Fibroblast of lung (primary cell): ENCODE measurements at regions not wholly inside any gene's neighbourhood (a gene's known extent, or its start where the extent isn't known, plus 50 kb on each side); places are given as distances from the start of the nearest gene placed in this dataset.

Experiments used
- EZH2 ChIP-seq: IDR thresholded peaks from 2 replicates; pipeline ENCODE4 v1.5.1; 2012; ENCODE audit warnings: low read length, control low read depth, mild to moderate bottlenecking; ENCODE audit errors: missing control alignments
- TF ChIP-seq, protein P1 (sequence below), 2 donors: IDR thresholded peaks in 1 of 2; conservative IDR thresholded peaks in 1 of 2; 1 replicate in 1 of 2; 2 replicates in 1 of 2; pipeline ENCODE4 v1.5.1; 2011 to 2012; ENCODE audit warnings: low read length in 2 of 2, control low read depth in 1 of 2, inconsistent platforms in 1 of 2, low read depth in 1 of 2, mild to moderate bottlenecking in 1 of 2

DNA sequence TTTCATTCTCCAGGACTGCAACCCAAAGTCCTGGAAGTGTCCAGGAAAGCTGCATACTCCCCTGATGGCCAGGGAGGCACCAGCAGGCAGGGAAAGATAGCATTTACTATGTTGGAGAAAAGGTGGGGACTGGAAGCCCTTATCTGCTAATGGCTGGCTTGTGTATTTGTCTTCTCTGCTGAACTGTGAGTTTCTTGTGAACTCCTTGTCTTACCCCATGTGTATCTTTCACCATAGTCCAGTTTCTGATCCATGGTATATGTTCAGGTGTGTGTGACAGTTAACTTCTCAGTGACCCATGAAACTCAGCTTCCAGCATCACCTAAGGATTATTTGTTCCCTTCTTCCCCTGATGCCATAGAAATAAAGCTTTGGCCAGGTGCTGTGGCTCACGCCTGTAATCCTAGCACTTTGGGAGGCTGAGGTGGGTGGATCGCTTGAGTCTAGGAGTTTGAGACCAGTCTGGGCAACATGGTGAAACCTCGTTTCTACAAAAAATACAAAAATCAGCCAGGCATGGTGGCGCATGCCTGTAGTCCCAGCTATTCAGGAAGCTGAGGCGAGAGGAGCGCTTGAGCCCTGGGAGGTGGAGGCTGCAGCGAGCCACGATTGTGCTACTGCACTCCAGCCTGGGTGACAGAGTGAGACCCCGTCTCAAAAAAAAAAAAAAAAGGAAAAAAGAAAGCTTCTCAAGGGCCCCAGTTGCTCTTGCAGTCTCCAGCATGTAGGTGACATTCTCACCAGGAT, 112.8 kb upstream of the MAP4K3 start:
- no peak for TF ChIP-seq EZH2
- TF ChIP-seq, protein P1, sequence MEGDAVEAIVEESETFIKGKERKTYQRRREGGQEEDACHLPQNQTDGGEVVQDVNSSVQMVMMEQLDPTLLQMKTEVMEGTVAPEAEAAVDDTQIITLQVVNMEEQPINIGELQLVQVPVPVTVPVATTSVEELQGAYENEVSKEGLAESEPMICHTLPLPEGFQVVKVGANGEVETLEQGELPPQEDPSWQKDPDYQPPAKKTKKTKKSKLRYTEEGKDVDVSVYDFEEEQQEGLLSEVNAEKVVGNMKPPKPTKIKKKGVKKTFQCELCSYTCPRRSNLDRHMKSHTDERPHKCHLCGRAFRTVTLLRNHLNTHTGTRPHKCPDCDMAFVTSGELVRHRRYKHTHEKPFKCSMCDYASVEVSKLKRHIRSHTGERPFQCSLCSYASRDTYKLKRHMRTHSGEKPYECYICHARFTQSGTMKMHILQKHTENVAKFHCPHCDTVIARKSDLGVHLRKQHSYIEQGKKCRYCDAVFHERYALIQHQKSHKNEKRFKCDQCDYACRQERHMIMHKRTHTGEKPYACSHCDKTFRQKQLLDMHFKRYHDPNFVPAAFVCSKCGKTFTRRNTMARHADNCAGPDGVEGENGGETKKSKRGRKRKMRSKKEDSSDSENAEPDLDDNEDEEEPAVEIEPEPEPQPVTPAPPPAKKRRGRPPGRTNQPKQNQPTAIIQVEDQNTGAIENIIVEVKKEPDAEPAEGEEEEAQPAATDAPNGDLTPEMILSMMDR (conservative IDR thresholded peaks at IDR 0.05 in 1 of 2, IDR thresholded peaks at IDR 0.05 in 1 of 2; ENCODE audit: low read depth in 1 of 2, low read length in 2 of 2) = no peak
